ENCODE measurements at regions not wholly inside any gene's neighbourhood (a gene's known extent, or its start where the extent isn't known, plus 50 kb on each side); places are given as distances from the start of the nearest gene placed in this dataset.
"Not testable (repeated sequence)": the region's sequence is repeated elsewhere in the genome, so short reads cannot be mapped to it uniquely, and the experiment has no call there.

- H3K27ac ChIP-seq, result not testable (repeated sequence)
These were observed 4092.8 kb upstream of the TPTE start for GRCh38 chr21:6428498-6429092.

DNA sequence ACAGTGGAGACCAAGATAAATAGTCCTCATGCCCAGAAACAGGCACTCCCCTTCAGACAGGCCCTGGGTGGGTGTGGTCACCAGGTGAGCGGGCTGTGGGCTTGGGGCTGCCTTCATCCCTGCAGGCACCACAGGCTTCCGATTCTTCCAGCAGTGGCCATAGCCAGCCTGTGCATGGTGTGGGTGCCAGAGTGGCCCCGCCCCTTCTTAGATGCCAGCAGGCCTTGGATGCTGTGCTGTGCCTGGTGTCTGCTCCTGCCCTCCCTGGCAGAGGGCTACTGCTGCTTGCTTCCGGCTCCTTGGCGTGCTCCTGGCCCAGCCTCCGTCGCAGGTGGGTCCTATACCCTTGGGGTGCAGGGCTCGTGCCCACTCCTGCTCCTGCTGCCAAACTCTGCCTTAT lies 4091.5 kb upstream of the TPTE start:
- H3K27ac ChIP-seq, result not testable (repeated sequence)

DNA sequence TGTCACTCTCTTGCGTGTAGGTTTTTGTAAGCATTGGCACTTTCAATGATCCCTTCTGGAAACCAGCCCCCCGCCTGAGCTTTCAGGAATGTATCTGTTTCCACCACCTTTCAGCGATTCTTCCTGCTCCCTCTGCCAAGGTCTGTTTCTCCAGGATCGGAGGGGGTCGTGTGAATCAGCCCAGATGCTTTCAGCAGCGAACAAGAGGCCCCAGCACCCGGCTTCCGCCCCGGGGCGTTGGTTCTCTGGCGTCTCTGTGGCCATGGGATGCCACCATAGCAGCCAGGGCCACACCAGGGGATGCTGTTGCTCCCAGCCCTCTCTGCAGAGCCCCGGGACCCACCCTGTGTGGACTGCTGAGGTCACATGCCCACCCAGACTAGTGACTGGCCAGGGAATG lies 4088.2 kb upstream of the TPTE start:
- not testable (repeated sequence) for H3K27ac ChIP-seq

GRCh38 chr21:6436205-6436604 lies 4085.2 kb upstream of the TPTE start:
- not testable (repeated sequence) for H3K27ac ChIP-seq

DNA sequence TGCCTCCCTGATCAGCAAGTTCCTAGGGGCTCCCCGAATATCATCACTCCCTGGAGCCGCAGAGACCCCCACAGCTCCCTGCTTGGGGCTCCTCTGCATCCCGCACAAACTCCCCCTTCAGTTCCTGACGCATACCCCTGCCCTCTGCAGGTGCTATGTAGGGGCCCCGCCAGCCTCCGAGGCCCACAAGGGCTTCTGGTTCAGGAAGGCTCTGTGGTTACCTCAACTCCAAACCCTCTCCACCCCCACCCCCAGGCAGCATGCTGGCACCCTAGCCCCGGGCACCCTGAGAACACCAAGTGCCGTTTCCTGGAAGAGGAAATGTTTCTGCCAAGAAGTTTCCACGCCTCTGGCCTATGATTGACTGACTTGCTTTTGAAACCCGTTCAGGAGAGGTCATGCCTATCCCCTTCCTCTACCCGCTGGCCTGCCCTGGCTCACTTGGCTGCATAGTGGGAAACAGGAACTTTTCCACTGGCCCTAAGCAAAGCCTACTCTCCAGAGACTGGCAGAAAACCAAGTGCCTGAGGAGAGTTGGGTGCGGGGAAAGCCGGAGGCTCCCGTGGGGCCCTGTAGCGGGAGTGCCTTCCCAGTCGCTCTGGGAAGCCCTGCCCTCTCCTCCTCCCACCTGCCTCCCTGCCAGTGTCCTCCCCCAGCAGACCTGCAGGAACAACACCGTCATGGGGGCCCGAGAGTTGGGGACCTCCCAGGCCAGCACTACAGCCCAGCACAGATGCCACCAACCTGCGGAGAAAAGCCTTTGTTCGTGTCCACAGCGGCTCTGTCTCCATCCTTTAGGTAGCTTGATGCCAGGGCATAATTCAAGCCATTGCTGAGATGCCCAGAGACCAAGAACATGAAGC lies 4084.2 kb upstream of the TPTE start:
- peak overlapping the region; percentile 50; the same call in 1 of the 2 replicates for H3K27ac ChIP-seq

DNA sequence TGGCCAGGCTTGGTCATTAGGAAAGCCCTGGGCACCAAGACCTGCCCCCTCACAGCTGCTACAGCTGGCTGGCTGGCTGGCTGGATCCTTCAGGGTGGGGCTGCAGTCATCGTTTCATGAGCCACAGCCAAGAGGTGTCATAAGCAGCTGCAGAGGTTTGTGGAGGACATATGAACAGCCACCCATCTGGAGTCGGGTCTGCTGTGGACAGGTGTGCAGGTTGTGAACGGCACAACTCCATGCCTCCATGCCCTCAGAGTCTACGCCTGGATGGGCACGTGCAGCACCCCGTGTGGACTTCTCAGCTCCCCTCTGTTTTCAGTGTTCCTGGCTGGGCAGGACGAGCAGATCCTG lies 4083.6 kb upstream of the TPTE start:
- H3K27ac ChIP-seq, result peak overlapping the region; percentile 50; the same call in 1 of the 2 replicates

GRCh38 chr21:6439058-6439457 lies 4082.3 kb upstream of the TPTE start:
- not testable (repeated sequence) for H3K27ac ChIP-seq

DNA sequence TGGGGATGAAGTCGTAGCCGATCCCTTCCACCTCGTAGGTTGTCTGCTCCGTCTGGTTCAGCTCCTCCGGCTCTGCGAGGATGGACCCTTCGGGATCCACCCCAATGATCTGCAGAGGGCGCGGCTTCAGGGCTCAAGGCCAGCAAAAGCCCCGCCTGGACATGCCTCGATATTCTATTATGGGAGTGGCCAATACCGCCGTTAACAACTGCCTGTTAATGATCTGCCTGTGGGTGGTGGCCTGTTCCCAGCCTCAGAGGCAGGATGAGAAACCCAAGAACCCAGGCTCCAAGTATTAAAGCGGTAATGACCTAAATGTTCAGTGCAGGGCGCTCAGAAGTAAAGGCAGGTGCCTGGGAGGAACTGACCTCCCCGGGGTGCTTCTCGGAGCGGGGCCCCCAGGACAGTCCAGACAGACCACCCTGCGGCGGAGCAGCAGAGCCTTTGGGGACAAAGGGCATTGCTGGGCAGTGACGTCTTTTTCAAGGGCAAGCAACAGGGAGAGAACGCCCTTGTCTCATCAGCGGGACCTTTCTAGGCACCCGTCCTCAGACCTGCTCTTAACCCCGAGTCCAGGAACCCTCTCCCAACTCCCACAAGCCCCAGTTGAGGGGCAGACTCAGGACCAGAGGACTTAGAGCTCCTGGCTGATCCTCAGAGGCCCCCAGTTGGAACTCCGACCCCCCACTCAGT lies 4066.6 kb upstream of the TPTE start:
- not testable (repeated sequence) for H3K27ac ChIP-seq

DNA sequence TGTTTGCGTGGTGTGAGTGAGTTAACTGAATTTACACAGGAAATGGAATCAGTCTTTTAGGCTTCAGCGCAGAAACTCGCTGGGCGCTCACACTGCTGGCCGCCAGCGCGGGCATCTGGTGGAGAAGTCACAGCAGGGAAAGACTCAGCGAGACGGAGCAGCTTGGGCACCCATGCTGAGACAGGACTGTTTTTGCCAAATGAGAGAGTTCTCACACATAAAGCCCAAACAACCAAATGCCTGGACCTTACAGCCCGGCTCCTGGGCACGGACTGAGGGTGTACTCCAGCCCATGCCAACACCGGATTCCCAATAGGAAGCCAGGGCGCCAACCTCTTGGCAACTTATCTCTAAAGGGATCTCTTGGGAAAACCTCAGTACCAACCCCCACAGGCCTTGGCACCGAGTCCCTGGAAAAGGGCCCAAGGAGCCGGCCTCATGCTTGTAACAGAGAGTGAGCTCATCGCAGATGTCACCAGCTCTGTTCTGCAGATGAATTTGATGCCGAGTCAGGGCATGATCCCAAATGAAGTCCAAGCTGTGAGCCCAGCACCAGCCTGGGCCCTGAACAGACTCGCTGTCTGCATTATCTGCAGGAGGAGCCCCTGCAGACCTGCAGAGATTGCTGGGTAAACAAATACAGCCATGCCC lies 4065.2 kb upstream of the TPTE start:
- not testable (repeated sequence) for H3K27ac ChIP-seq

DNA sequence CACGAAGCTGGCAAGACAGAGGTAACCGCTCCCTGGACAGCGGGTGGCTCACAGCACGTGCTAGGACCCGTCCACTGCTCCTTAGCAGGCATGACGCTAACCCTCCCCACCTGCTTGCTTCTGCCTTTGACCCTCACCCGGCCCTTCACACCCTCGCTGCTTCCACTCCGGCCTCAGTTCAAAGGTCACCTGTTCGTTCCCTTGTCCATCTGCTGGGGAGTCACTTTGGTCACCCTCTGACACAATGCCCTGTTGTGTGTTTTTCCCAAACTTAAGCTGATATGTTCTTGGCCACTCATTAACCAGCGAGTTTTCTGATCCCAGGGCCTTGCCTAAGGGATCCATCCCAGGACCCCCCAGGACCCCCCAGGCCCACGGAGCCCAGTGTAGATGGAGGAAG lies 4061.6 kb upstream of the TPTE start:
- H3K27ac ChIP-seq, result not testable (repeated sequence)

DNA sequence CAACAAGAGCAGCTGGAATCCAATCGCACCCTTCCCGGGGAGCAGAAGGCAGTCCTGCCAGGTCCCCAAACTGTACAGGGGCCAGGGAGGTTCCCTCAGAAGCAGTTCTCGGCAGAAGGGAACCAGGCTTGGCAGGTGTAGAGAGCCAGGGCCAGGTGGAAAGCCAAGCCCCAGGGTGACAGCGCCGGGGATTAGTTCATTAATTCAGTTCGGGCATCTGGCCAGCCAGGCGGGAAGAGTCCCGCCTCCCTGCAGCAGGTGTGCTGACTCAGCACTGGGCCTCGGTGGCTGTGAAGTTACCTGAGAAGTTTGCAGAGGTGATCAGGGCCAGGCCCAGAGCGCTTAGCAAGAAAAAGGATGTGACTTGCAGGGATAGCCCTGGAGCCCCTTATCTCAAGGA lies 4060.0 kb upstream of the TPTE start:
- not testable (repeated sequence) for H3K27ac ChIP-seq

DNA sequence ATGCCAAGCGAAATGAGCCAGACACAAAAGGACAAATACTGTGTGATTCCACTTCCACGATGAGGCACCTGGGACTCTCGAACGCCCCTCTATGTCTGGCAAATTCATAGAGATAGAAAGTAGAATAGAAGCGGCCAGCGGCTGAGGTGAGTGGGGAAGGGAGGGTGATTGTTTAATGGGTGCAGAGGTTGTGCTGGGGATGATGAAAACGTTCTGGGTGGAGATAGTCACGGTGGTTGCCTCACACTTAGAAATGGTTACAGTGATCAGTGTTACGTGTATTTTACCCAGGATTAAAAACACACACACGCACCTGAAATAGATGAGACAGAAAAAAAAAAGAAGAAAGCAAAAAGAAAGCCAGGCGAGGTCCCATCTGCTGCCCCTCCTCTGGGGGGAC lies 4057.0 kb upstream of the TPTE start:
- not testable (repeated sequence) for H3K27ac ChIP-seq

GRCh38 chr21:6466081-6466698 lies 4055.2 kb upstream of the TPTE start:
- not testable (repeated sequence) for H3K27ac ChIP-seq

DNA sequence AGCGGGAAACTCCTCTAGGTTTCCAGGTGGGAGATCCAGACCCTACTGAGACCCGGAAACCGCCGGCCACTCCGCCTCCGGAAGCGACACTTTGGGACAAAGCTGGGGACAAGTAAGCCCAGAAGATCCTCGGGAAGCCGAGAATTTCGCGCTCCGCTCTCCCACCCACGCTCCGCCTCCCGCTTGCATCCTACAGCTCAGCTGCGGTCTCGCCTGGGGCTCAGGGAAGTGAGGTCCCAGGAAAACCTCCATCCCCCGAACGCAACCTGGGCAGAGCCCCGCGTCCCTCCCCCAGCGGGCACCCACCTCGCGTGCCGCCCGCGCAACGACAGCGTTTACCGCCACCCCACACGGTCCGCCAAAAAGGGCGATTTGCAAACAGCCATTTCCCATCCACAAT lies 4054.7 kb upstream of the TPTE start:
- H3K27ac ChIP-seq, result not testable (repeated sequence)

- not testable (repeated sequence) for H3K27ac ChIP-seq
These were observed 4054.1 kb upstream of the TPTE start for GRCh38 chr21:6467189-6467774.

GRCh38 chr21:6467907-6468306 lies 4053.5 kb upstream of the TPTE start:
- not testable (repeated sequence) for H3K27ac ChIP-seq

DNA sequence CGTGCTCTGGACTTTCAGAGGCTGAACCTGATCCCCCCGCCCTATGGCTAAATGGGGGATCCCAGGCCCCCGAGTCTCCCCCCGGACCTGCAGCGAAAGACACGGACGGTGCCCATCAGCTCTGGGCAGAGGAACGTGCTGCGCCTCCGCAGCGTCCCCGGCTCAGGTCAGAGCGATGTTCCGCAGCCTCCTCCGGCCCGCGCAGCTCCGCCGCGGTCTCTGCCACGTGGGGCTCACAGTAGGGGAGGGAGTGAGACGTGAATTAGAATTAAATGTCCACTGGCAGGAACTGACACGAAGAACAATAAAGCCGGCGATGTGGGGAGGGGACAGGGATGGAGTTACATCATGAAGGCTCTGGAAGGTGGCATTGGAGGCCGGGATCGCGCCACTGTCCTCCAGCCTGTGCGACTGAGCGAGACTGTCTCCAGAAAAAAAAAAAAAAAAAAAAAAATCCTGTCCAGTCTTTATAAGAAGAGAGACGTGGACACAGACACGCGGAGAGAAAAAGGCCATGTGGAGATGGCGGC lies 4053.0 kb upstream of the TPTE start:
- H3K27ac ChIP-seq, result not testable (repeated sequence)

- not testable (repeated sequence) for H3K27ac ChIP-seq
These were observed 4047.0 kb upstream of the TPTE start for GRCh38 chr21:6474250-6474968.

DNA sequence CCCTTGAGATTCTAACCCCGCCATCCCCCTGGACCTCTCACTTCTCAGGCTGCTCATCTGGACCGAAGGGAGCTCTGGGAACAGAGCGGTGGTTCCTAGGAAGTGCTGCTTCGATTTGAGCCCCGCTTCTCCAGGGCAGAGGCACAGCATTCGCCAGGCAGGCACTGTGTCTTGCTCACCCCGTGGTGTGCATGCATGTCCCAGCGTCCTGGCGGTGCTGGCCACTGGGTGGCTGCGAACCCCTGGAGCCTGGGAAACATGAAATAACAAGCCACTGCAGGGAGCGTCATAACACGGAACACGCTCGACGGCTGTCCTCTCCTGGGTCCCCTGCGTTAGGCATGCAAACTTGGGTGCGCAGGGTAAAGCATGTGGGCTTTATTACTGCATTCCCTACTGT lies 4040.3 kb upstream of the TPTE start:
- not testable (repeated sequence) for H3K27ac ChIP-seq

- not testable (repeated sequence) for H3K27ac ChIP-seq
These were observed 4038.8 kb upstream of the TPTE start for GRCh38 chr21:6482616-6483015.

- H3K27ac ChIP-seq, result not testable (repeated sequence)
These were observed 4037.7 kb upstream of the TPTE start for GRCh38 chr21:6483645-6484044.

Measured in VCaP (cell line).